ENCODE measurements at regions not wholly inside any gene's neighbourhood (a gene's known extent, or its start where the extent isn't known, plus 50 kb on each side); places are given as distances from the start of the nearest gene placed in this dataset.

DNA sequence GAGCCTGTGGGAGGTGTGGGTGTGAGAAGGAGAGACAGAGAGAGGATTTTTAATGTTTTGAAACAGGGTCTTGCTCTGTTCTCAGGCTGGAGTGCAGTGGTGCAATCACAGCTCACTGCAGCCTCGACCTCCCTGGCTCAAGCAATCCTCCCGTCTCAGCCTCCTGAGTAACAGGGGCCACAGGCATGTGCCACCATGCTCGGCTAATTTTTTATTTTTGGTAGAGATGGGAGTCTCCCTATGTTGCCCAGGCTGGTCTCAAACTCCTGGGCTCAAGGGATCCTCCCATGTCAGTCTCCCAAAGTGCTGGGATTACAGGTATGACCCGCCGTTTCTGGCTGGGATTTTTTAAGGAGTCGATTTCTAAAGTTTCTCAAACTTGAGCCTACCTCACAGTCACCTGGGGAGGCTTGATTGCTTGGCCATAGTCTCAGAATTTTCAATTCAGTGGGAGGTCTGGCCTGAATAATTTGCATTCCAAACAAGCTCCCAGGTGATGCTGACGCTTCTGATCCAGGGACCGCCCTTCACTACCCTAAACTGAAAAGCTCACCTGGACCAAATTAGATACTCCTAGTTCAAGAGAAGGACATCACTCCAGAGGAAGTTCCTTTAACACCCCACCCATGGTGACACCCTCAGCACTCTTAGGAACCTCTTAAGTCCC, 70.8 kb upstream of the SLC1A4 start:
- TF ChIP-seq EZH2phosphoT487 (IDR thresholded peaks at IDR 0.05; ENCODE audit: insufficient read depth, low read depth) (no peak), EZH2 (IDR thresholded peaks at IDR 0.05; ENCODE audit: insufficient read depth, poor library complexity, severe bottlenecking) (no peak)
